ENCODE measurements at regions not wholly inside any gene's neighbourhood (a gene's known extent, or its start where the extent isn't known, plus 50 kb on each side); places are given as distances from the start of the nearest gene placed in this dataset.

- TF ChIP-seq CTCF (IDR thresholded peaks at IDR 0.05) (no peak), EZH2 (IDR thresholded peaks at IDR 0.05; ENCODE audit: borderline replicate concordance, insufficient read depth, low read depth, low read length, poor library complexity, severe bottlenecking) (no peak)
Measured at GRCh38 chr2:147663962-147664361, 180.9 kb upstream of the ACVR2A start.
